HEK293 (cell line): ENCODE measurements at regions not wholly inside any gene's neighbourhood (a gene's known extent, or its start where the extent isn't known, plus 50 kb on each side); places are given as distances from the start of the nearest gene placed in this dataset.

Experiments used
- CTCF ChIA-PET: fragments of 350-600 bp; formaldehyde crosslinking; extraction: SDS; loops from one replicate; lab custom pipeline; 2021; ENCODE audit warnings: antibody characterized with exemption; lab: Yijun Ruan, JAX
- POLR2A ChIA-PET: fragments of 300-600 bp; formaldehyde crosslinking; extraction: SDS; loops from one replicate; lab custom pipeline; 2020; ENCODE audit warnings: antibody characterized with exemption, inconsistent platforms; lab: Yijun Ruan, JAX
- H3K27ac ChIP-seq: fragments of 200-500 bp; sonication (Bioruptor generic); 2 replicates; pipeline ENCODE4 v1.5.1; 2014; ENCODE audit warnings: low read depth, low read length, control low read depth, inconsistent platforms; ENCODE audit errors: extremely low read depth
- H3K36me3 ChIP-seq, 2 experiments: fragments of 200-500 bp in 1 of 2; sonication (Bioruptor generic) in 1 of 2; 1 replicate in 1 of 2; 2 replicates in 1 of 2; pipeline ENCODE4 v1.5.1; 2014 to 2017; ENCODE audit warnings: inconsistent platforms in 2 of 2, low read length in 2 of 2; ENCODE audit not compliant: control insufficient read depth in 2 of 2, insufficient read depth in 1 of 2
- H3K4me1 ChIP-seq: fragments of 200-500 bp; sonication (Bioruptor generic); 2 replicates; pipeline ENCODE4 v1.5.1; 2014; ENCODE audit warnings: mild to moderate bottlenecking, low read length, inconsistent platforms; ENCODE audit not compliant: control insufficient read depth, insufficient read depth
- H3K4me3 ChIP-seq: 2 replicates; pipeline ENCODE4 v1.5.1; 2011; ENCODE audit warnings: low read depth, mild to moderate bottlenecking, control low read depth, low read length, moderate library complexity
- H3K9me3 ChIP-seq: fragments of 200-500 bp; sonication (Bioruptor generic); 2 replicates; pipeline ENCODE4 v1.5.1; 2014; ENCODE audit warnings: low read depth, low read length, inconsistent platforms; ENCODE audit not compliant: control insufficient read depth, insufficient read depth
- EGR2 ChIP-seq: fragments of 450-650 bp; formaldehyde crosslinking; IDR thresholded peaks from 2 replicates; pipeline ENCODE4 v1.5.1; 2016; ENCODE audit warnings: low read depth, missing biosample characterization, missing genetic modification characterization
- GLI4 ChIP-seq: fragments of 450-650 bp; formaldehyde crosslinking; IDR thresholded peaks from 2 replicates; pipeline ENCODE4 v1.5.1; 2016; ENCODE audit warnings: missing biosample characterization, missing genetic modification characterization
- HOXC10 ChIP-seq: sonication (generic); formaldehyde crosslinking; IDR thresholded peaks from 2 replicates; pipeline ENCODE4 v1.8.1; 2023; ENCODE audit warnings: mild to moderate bottlenecking, missing genetic modification reagents
- IKZF3 ChIP-seq: fragments of 450-650 bp; IDR thresholded peaks from 2 replicates; pipeline ENCODE4 v1.5.0; 2018; ENCODE audit warnings: missing biosample characterization, mild to moderate bottlenecking, missing genetic modification characterization, moderate library complexity
- KLF7 ChIP-seq: fragments of 450-650 bp; formaldehyde crosslinking; IDR thresholded peaks from 2 replicates; pipeline ENCODE4 v1.5.1; 2016; ENCODE audit warnings: missing biosample characterization, missing genetic modification characterization, borderline replicate concordance
- MEIS1 ChIP-seq: sonication (generic); formaldehyde crosslinking; IDR thresholded peaks from 2 replicates; pipeline ENCODE4 v1.8.1; 2022; ENCODE audit warnings: missing genetic modification reagents, mild to moderate bottlenecking, borderline replicate concordance
- MYNN ChIP-seq: fragments of 450-650 bp; formaldehyde crosslinking; IDR thresholded peaks from 2 replicates; pipeline ENCODE4 v1.5.1; 2016; ENCODE audit warnings: missing biosample characterization, missing genetic modification characterization, borderline replicate concordance
- PRDM1 ChIP-seq: fragments of 450-650 bp; formaldehyde crosslinking; IDR thresholded peaks from 2 replicates; pipeline ENCODE4; 2016; ENCODE audit warnings: missing biosample characterization, missing genetic modification characterization
- SCRT1 ChIP-seq: fragments of 450-650 bp; formaldehyde crosslinking; IDR thresholded peaks from 2 replicates; pipeline ENCODE4 v1.5.1; 2016; ENCODE audit warnings: missing biosample characterization, missing genetic modification characterization, borderline replicate concordance
- YY2 ChIP-seq: fragments of 450-650 bp; formaldehyde crosslinking; IDR thresholded peaks from 2 replicates; pipeline ENCODE4 v1.5.1; 2016; ENCODE audit warnings: missing biosample characterization, missing genetic modification characterization
- ZBTB7A ChIP-seq: fragments of 450-650 bp; formaldehyde crosslinking; IDR thresholded peaks from 2 replicates; pipeline ENCODE4 v1.5.1; 2016; ENCODE audit warnings: low read depth, missing biosample characterization, missing genetic modification characterization
- ZFP41 ChIP-seq: fragments of 450-650 bp; formaldehyde crosslinking; IDR thresholded peaks from 2 replicates; pipeline ENCODE4 v1.5.1; 2016; ENCODE audit warnings: missing biosample characterization, missing genetic modification characterization, borderline replicate concordance
- ZFP69B ChIP-seq: fragments of 450-650 bp; formaldehyde crosslinking; IDR thresholded peaks from 2 replicates; pipeline ENCODE4 v1.5.1; 2016; ENCODE audit warnings: missing biosample characterization, missing genetic modification characterization
- ZIC2 ChIP-seq: fragments of 450-650 bp; formaldehyde crosslinking; IDR thresholded peaks from 2 replicates; pipeline ENCODE4 v1.5.1; 2016; ENCODE audit warnings: missing biosample characterization, missing genetic modification characterization
- ZNF114 ChIP-seq: fragments of 450-650 bp; formaldehyde crosslinking; IDR thresholded peaks from 2 replicates; pipeline ENCODE4 v1.5.0; 2017; ENCODE audit warnings: missing biosample characterization, missing genetic modification characterization
- ZNF121 ChIP-seq: fragments of 450-650 bp; formaldehyde crosslinking; IDR thresholded peaks from 2 replicates; pipeline ENCODE4 v1.5.1; 2016; ENCODE audit warnings: missing biosample characterization, missing genetic modification characterization
- ZNF19 ChIP-seq: fragments of 450-650 bp; formaldehyde crosslinking; IDR thresholded peaks from 2 replicates; pipeline ENCODE4; 2016; ENCODE audit warnings: missing biosample characterization, missing genetic modification characterization, low read depth
- ZNF223 ChIP-seq: fragments of 450-650 bp; formaldehyde crosslinking; IDR thresholded peaks from 2 replicates; pipeline ENCODE4 v1.5.1; 2016; ENCODE audit warnings: missing biosample characterization, missing genetic modification characterization
- ZNF248 ChIP-seq: fragments of 450-650 bp; formaldehyde crosslinking; IDR thresholded peaks from 2 replicates; pipeline ENCODE4 v1.5.1; 2017; ENCODE audit warnings: missing biosample characterization, missing genetic modification characterization
- ZNF302 ChIP-seq: fragments of 450-650 bp; formaldehyde crosslinking; IDR thresholded peaks from 2 replicates; pipeline ENCODE4 v1.5.1; 2016; ENCODE audit warnings: missing biosample characterization, missing genetic modification characterization, low read depth
- ZNF311 ChIP-seq: fragments of 450-650 bp; formaldehyde crosslinking; IDR thresholded peaks from 2 replicates; pipeline ENCODE4 v1.5.1; 2017; ENCODE audit warnings: missing biosample characterization, missing genetic modification characterization, borderline replicate concordance
- ZNF529 ChIP-seq: fragments of 450-650 bp; formaldehyde crosslinking; IDR thresholded peaks from 2 replicates; pipeline ENCODE4 v1.5.1; 2017; ENCODE audit warnings: missing genetic modification characterization, missing biosample characterization; ENCODE audit not compliant: insufficient replicate concordance
- ZNF585B ChIP-seq: fragments of 450-650 bp; formaldehyde crosslinking; IDR thresholded peaks from 2 replicates; pipeline ENCODE4 v1.5.1; 2016; ENCODE audit warnings: missing biosample characterization, missing genetic modification characterization
- ZNF629 ChIP-seq: fragments of 450-650 bp; formaldehyde crosslinking; IDR thresholded peaks from 2 replicates; pipeline ENCODE4 v1.5.1; 2017; ENCODE audit warnings: missing biosample characterization, missing genetic modification characterization
- ZNF645 ChIP-seq: fragments of 450-650 bp; formaldehyde crosslinking; IDR thresholded peaks from 2 replicates; pipeline ENCODE4; 2016; ENCODE audit warnings: missing biosample characterization, missing genetic modification characterization
- ZNF776 ChIP-seq: fragments of 450-650 bp; formaldehyde crosslinking; IDR thresholded peaks from 2 replicates; pipeline ENCODE4 v1.5.0; 2017; ENCODE audit warnings: missing biosample characterization, missing genetic modification characterization, borderline replicate concordance
- ZNF837 ChIP-seq: fragments of 450-650 bp; formaldehyde crosslinking; IDR thresholded peaks from 2 replicates; pipeline ENCODE4 v1.5.1; 2016; ENCODE audit warnings: missing biosample characterization, missing genetic modification characterization
- TF ChIP-seq, protein P1 (sequence below): fragments of 450-650 bp; IDR thresholded peaks from 2 replicates; pipeline ENCODE4 v1.5.1; 2018; ENCODE audit warnings: missing biosample characterization, missing genetic modification characterization
- TF ChIP-seq, protein P2 (sequence below): fragments of 450-650 bp; formaldehyde crosslinking; IDR thresholded peaks from 2 replicates; pipeline ENCODE4 v1.5.0; 2017; ENCODE audit warnings: missing biosample characterization, missing genetic modification characterization, borderline replicate concordance

- no peaks in the 10 kb centered on the region for H3K4me1 ChIP-seq
- H3K4me3 ChIP-seq: no peak overlapping the region
- ChIA-PET CTCF (interaction anchor here (0.6 to 1.2 kb wide), 2 partner anchors 9 to 1969 kb away, joined by 3 to 4 read pairs; no protein-coding TSS in a partner anchor), POLR2A (no interaction called here)
- TF ChIP-seq ZNF529 (tag by site-specific recombination) (no peak), ZNF19 (tag by site-specific recombination) (no peak), ZNF121 (tag by site-specific recombination) (no peak), ZFP69B (tag by site-specific recombination) (no peak), EGR2 (tag by site-specific recombination) (no peak), ZNF585B (no peak), ZFP41 (no peak), IKZF3 (tag by site-specific recombination) (no peak), ZNF629 (tag by site-specific recombination) (no peak), ZIC2 (tag by site-specific recombination) (no peak), MYNN (tag by site-specific recombination) (no peak), ZNF114 (tag by site-specific recombination) (no peak), ZNF248 (tag by site-specific recombination) (no peak), MEIS1 (CRISPR knock-in tag) (no peak)
- TF ChIP-seq, protein P1, sequence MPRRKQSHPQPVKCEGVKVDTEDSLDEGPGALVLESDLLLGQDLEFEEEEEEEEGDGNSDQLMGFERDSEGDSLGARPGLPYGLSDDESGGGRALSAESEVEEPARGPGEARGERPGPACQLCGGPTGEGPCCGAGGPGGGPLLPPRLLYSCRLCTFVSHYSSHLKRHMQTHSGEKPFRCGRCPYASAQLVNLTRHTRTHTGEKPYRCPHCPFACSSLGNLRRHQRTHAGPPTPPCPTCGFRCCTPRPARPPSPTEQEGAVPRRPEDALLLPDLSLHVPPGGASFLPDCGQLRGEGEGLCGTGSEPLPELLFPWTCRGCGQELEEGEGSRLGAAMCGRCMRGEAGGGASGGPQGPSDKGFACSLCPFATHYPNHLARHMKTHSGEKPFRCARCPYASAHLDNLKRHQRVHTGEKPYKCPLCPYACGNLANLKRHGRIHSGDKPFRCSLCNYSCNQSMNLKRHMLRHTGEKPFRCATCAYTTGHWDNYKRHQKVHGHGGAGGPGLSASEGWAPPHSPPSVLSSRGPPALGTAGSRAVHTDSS: no peak
- H3K27ac ChIP-seq: no peak overlapping the region
- no peaks in the 10 kb centered on the region for H3K9me3 ChIP-seq
- H3K36me3 ChIP-seq: no peaks in the 10 kb centered on the region
Measured at GRCh38 chr2:142594935-142595334, 282.5 kb upstream of the KYNU start.

DNA sequence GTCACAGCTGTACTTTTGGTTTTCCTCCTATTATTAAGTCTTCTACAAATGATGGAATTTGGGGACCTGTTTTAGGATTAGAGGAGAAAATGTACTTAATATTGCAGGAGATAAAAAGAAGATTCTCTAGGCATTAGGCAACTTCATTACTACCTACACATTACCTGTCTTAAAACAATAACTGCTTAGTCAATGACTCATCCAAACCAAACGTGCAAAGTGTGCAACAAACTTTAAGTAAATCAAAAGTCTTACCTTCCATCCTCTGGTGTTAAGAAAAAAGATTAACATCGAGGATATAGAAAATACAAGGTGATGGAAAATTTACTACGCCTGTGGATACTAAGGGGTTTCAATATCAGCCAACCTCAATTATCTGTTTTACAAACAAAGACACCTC lies 285.3 kb upstream of the KYNU start:
- ChIA-PET CTCF (no interaction called here), POLR2A (no interaction called here)
- H3K9me3 ChIP-seq: no peaks in the 10 kb centered on the region
- no peak overlapping the region for H3K27ac ChIP-seq
- TF ChIP-seq ZBTB7A: no peak
- no peak for TF ChIP-seq PRDM1
- TF ChIP-seq KLF7 (tag by site-specific recombination): no peak
- TF ChIP-seq ZNF837: no peak
- TF ChIP-seq ZNF302 (tag by site-specific recombination): no peak
- TF ChIP-seq ZNF311: no peak
- TF ChIP-seq ZNF776 (tag by site-specific recombination): no peak
- H3K4me1 ChIP-seq: no peaks in the 10 kb centered on the region
- no peaks in the 10 kb centered on the region for H3K36me3 ChIP-seq
- H3K4me3 ChIP-seq: no peak overlapping the region

DNA sequence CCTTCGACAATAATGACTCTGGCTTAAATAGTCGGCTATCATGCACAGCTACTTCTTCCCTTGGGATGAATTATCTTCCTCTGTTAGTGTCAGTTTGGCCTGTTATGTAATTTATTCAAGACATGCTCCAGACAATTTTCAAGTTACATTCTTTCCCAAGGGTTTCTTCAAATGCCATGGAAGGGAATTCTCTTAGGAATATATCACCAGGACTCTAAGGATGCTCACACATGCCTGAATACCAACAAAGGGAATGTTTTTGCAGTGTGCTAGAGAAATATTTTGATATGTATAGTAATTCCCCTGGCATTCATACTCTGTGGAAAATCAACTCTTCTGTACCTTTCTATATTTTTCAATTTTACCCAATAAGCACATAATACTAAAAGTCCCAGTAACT lies 286.0 kb upstream of the KYNU start:
- POLR2A ChIA-PET: no interaction called here
- TF ChIP-seq GLI4 (tag by site-specific recombination): no peak
- no peak for TF ChIP-seq YY2
- TF ChIP-seq ZBTB7A: no peak
- TF ChIP-seq ZNF645 (tag by site-specific recombination): no peak
- TF ChIP-seq SCRT1 (tag by site-specific recombination): no peak
- TF ChIP-seq, protein P2, sequence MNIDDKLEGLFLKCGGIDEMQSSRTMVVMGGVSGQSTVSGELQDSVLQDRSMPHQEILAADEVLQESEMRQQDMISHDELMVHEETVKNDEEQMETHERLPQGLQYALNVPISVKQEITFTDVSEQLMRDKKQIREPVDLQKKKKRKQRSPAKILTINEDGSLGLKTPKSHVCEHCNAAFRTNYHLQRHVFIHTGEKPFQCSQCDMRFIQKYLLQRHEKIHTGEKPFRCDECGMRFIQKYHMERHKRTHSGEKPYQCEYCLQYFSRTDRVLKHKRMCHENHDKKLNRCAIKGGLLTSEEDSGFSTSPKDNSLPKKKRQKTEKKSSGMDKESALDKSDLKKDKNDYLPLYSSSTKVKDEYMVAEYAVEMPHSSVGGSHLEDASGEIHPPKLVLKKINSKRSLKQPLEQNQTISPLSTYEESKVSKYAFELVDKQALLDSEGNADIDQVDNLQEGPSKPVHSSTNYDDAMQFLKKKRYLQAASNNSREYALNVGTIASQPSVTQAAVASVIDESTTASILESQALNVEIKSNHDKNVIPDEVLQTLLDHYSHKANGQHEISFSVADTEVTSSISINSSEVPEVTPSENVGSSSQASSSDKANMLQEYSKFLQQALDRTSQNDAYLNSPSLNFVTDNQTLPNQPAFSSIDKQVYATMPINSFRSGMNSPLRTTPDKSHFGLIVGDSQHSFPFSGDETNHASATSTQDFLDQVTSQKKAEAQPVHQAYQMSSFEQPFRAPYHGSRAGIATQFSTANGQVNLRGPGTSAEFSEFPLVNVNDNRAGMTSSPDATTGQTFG: no peak
- no peak for TF ChIP-seq ZNF223 (tag by site-specific recombination)
- no peak for TF ChIP-seq HOXC10 (CRISPR knock-in tag)
- no peak for TF ChIP-seq ZNF629 (tag by site-specific recombination)
- no peak for TF ChIP-seq ZFP69B (tag by site-specific recombination)

More for the DNA sequence above, 286.0 kb upstream of the KYNU start:
- Histone ChIP-seq H3K4me1 (no peaks in the 10 kb centered on the region), H3K4me3 (no peak overlapping the region), H3K36me3 (no peaks in the 10 kb centered on the region), H3K27ac (no peak overlapping the region), H3K9me3 (no peaks in the 10 kb centered on the region)
- CTCF ChIA-PET: no interaction called here
